GM21360 (cell line): ENCODE measurements at regions not wholly inside any gene's neighbourhood (a gene's known extent, or its start where the extent isn't known, plus 50 kb on each side); places are given as distances from the start of the nearest gene placed in this dataset.
"Not testable (repeated sequence)": the region's sequence is repeated elsewhere in the genome, so short reads cannot be mapped to it uniquely, and the experiment has no call there.

Source experiments
- ATAC-seq: cut with Tn5 transposase; IDR thresholded peaks from one replicate; pipeline ENCODE4 v1.9.1; 2021; ENCODE audit warnings: mild to moderate bottlenecking, moderate library complexity; ENCODE audit not compliant: unreplicated experiment

GRCh38 chr2:53543083-53543482, 224.5 kb upstream of the CHAC2 start:
- no peak for ATAC-seq

DNA sequence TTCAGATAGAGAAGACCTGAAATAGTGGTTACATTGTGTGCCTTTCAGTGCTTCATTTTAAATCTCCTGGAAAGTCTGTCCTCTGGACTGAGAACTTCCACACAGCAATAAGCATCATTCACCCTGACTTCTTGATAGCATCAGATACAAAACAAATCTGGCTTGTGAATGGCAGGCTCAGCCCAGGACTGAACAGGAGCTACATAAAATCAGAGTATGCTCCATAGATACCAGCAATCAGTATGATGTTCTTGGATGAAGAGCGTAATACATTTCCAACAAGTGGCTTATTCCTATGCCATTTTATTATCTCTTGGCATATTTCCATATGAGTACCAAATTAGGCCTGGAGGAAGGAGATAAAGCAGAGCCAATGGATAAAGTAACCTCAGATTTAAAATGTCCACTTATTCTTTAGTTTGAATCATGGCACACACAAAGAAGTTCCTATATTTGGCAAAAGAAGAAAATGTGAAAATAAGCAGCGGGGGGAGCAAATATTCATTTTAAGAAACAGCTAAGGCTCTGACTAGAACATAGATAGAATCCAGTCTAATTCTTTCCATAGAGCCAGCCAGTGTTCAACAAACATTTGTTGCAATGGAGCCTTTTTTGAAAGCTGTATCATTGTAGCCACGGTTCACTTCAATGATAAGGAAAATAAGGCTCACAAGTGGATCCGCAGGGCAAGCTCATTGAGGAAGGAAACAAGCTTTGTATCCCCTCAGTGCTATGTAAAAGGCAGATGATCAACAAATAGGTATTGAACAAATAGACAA, 230.8 kb upstream of the CHAC2 start:
- no peak for ATAC-seq

DNA sequence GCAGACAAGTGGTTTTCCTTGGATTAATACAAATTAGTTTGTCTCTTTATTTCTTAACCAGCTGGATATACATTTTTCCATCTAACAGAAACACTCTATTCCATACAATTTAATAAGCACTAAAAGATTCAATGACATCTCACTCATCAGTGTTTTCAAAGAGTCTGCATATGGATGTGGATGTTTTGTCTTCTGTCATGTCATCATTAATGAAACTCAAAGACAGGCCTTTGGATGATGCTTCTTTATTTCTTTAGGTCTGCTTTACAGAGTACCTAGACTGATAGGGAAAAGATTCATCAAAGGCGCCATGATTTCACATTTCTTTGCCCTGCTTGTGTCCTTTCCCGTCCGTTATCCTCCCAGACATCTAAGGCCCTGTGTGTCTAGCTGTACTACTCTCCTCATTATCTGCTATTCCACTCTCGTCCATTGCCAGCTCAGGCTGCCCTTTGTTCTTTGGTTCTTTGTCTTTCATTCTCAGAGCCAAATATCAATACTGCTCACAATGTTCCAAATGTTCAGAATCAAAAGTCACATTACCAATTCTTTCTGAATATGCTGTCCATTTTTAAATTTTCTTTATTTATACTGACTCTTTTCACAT, 232.3 kb upstream of the CHAC2 start:
- ATAC-seq, result no peak

GRCh38 chr2:53530126-53530525, 237.5 kb upstream of the CHAC2 start:
- no peak for ATAC-seq

DNA sequence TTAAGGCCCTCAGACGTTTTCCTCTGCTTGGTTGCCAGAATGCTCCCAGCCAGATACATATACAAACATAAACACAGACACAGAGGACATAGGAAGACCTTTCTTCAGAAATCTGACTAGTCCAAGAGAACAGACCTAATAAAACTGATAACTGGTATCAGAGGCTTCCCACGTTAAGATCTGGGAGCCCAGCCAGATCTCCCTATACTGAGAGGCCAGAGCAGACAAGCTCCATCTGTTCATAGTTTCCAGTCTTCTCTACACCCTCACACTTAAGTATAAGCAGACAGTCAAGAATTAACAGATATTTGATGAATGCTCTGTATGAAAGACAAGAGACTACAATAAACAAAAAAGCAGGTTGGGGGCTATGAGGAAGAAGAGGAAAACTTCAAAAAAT, 240.5 kb upstream of the CHAC2 start:
- no peak for ATAC-seq

- ATAC-seq, result no peak
These were observed 247.4 kb upstream of the CHAC2 start for GRCh38 chr2:53519918-53520841.

GRCh38 chr2:53517406-53517805, 250.2 kb upstream of the CHAC2 start:
- ATAC-seq, result no peak

DNA sequence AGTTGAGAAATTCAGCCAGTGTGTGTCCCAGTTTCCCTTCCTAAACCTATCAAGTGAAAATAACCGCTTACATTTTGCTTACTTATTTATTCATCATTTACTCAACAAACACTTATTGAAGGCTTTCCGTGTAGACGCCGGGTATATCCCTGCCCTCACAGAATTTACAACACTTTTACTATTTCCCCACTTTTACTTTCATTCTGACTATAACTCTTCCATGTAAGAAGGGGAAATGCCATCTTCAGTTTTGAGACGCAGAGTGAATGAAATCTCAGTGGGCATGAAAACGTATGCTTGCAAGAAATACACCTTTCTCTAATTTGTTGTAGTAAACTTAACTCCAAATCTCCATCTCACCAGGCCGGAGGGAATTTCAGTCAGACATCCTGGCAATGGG, 251.0 kb upstream of the CHAC2 start:
- peak; percentile 46 for ATAC-seq

DNA sequence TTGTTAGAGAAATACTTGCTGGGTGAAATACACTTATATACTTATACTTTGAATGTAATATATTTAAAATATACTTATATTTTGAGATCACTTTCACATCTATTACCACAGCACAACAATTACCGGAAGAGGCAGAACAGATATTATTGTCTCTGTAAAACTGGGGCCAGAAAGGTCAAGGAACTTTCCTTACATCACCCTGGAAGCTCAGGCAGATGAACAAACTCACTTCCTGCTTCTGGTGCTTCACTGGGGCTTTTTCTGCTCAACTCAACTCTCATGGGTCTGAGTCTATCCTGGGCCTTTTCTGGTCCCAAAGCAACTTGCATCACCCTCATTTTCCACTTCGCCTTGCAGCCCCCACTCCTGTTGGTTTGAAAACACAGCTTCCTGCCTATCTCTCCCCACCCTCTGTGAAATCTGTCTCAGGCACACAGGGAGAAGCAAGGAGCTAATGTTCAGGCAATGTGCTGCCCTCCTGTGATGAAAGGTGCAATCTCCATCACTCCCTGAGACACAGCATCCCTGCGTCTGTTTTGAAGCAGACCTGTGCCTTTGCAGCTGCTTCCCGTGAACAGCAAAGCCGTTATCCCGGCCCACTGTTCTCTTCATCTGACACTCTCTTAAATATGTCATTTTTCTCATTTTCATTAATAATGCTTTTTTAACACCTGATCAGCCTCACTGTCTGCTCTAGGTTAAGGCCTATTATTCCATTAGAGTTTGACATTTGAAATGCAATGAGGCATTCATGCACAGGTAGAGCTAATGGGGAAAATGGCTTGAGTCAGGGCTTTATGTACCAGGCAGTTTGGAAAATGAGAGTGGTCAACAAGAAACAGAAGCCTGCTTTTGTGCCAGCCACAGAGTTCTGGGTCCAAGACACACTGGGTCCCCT, 251.9 kb upstream of the CHAC2 start:
- no peak for ATAC-seq

- no peak for ATAC-seq
These were observed 254.4 kb upstream of the CHAC2 start for GRCh38 chr2:53513167-53513666.

- no peak for ATAC-seq
These were observed 255.4 kb upstream of the CHAC2 start for GRCh38 chr2:53512071-53512826.

GRCh38 chr2:53511549-53511948, 256.1 kb upstream of the CHAC2 start:
- no peak for ATAC-seq

DNA sequence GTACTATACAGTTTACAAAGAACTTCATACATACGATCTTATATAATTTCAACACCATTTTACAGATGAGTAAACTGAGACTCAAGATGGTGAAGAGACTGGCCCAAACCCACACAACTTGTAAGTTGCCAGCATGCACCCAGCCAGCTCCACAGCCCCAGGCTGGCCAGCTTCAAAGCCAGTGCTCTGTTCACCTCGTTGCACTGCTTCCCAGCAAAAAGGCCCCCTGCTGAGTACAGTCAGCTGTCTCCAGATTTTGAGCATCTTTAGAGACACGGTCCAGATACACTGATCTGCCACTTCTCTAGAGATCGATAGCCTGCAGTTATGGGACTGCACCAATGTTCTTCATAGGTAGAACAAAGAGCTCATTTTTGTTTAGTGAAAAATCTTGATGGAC, 257.2 kb upstream of the CHAC2 start:
- ATAC-seq, result no peak

GRCh38 chr2:53509831-53510388, 257.7 kb upstream of the CHAC2 start:
- no peak for ATAC-seq

DNA sequence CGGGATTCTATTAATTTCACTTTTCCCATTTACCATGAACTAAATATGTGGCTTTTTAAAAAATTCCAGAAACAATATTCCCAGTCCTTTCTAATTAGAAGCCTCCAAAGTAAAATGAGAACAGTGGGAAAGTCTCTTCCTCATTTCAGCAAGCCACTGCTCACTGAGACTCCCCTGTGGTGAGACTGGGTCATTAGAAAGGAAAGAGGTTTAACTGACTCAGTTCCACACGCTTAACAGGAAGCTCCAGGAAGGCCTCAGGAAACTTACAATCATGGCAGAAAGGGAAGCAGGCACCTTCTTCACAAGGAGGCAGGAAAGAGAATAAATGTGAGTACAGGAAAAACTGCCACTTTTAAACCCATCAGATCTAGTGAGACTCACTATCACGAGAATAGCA, 258.9 kb upstream of the CHAC2 start:
- no peak for ATAC-seq

DNA sequence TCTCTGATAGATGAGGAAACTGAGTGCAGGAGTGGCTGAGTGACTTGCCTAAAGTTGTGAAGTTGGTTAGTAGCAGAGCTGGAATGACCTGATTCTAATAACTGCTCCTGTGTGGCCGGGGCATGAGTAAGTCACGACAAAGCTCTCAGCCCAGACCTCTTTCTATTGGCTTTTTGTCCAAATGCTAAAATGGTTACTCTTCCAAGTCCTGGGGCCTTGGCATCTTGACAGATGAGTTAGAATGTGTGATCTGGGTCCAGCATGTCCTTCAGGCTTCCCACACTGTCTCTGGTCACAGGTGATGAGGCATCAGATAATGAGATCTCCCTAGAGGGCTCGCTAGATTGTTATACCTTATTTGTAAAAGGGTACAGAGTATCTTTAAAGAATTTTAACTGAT, 260.5 kb upstream of the CHAC2 start:
- ATAC-seq, result not testable (repeated sequence)

DNA sequence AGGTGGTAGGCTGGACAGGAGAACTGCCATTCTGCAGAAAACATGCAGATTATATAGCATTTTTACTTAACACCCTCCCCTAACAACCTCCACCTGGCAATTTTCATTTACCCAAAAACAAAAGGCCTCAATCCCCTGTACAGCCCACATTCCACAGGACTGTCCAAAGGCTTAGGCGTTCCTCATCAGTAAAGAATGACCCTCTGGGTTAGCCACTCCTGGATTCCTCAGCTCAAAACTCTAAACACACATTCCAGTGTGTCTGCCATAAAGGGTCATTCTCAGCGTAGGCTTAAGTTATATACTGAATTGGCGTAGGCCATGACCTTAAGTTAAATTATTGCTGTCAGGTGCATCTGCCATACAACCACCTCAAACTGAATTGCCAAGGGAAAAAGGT, 261.8 kb upstream of the CHAC2 start:
- no peak for ATAC-seq

GRCh38 chr2:53504507-53504906, 263.1 kb upstream of the CHAC2 start:
- no peak for ATAC-seq

- ATAC-seq, result no peak
These were observed 267.4 kb upstream of the CHAC2 start for GRCh38 chr2:53500181-53500580.
